OCI-LY1 (cell line): ENCODE measurements at regions not wholly inside any gene's neighbourhood (a gene's known extent, or its start where the extent isn't known, plus 50 kb on each side); places are given as distances from the start of the nearest gene placed in this dataset.

Source experiments
- H2AFZ ChIP-seq: fragments of 200-600 bp; sonication (generic), shearing (Covaris generic); 2 replicates; pipeline ENCODE4 v1.6.0; 2014; ENCODE audit warnings: antibody characterized with exemption, mild to moderate bottlenecking, low read length
- H3F3A ChIP-seq: fragments of 200-600 bp; sonication (generic), shearing (Covaris generic); 2 replicates; pipeline ENCODE4 v1.6.0; 2014; ENCODE audit warnings: mild to moderate bottlenecking, antibody characterized with exemption, low read length, moderate library complexity; ENCODE audit not compliant: insufficient read depth
- H3K27ac ChIP-seq: fragments of 200-600 bp; sonication (generic); 2 replicates; pipeline ENCODE4 v1.5.1; 2014; ENCODE audit warnings: low read length, mixed run types, mild to moderate bottlenecking, low read depth; ENCODE audit not compliant: poor library complexity, severe bottlenecking
- H3K27me3 ChIP-seq: fragments of 200-600 bp; sonication (generic); 2 replicates; pipeline ENCODE4 v1.6.0; 2014; ENCODE audit warnings: antibody characterized with exemption, mild to moderate bottlenecking, low read length, moderate library complexity; ENCODE audit not compliant: insufficient read depth
- H3K36me3 ChIP-seq: fragments of 200-600 bp; sonication (generic); 2 replicates; pipeline ENCODE4 v1.6.1; 2014; ENCODE audit warnings: mild to moderate bottlenecking, antibody characterized with exemption, low read length, moderate library complexity, mixed read lengths; ENCODE audit not compliant: insufficient read depth
- H3K4me1 ChIP-seq: fragments of 200-600 bp; sonication (generic); 2 replicates; pipeline ENCODE4 v1.5.1; 2014; ENCODE audit warnings: mild to moderate bottlenecking, low read length, moderate library complexity; ENCODE audit not compliant: insufficient read depth, severe bottlenecking
- H3K4me2 ChIP-seq: fragments of 200-600 bp; sonication (generic), shearing (Covaris generic); 2 replicates; pipeline ENCODE4 v1.6.1; 2014; ENCODE audit warnings: low read length
- H3K4me3 ChIP-seq: fragments of 200-600 bp; sonication (generic); 2 replicates; pipeline ENCODE4 v1.5.1; 2014; ENCODE audit warnings: low read length, low read depth, mild to moderate bottlenecking, mixed read lengths; ENCODE audit not compliant: poor library complexity, severe bottlenecking
- H3K79me2 ChIP-seq: fragments of 200-600 bp; shearing (Covaris generic); 2 replicates; pipeline ENCODE4 v1.6.1; 2016; ENCODE audit warnings: mixed run types, low read length, mixed read lengths; ENCODE audit not compliant: insufficient read depth
- H3K9ac ChIP-seq: fragments of 200-600 bp; sonication (generic), shearing (Covaris generic); 2 replicates; pipeline ENCODE4 v1.6.1; 2014; ENCODE audit warnings: mild to moderate bottlenecking, low read length, mixed read lengths
- H3K9me2 ChIP-seq: fragments of 200-600 bp; sonication (generic), shearing (Covaris generic); 2 replicates; pipeline ENCODE4 v1.6.1; 2014; ENCODE audit warnings: low read depth, mild to moderate bottlenecking, low read length, mixed read lengths
- H3K9me3 ChIP-seq: fragments of 200-600 bp; shearing (Covaris generic); 2 replicates; pipeline ENCODE4 v1.6.1; 2014; ENCODE audit warnings: low read length, mixed read lengths
- H4K20me1 ChIP-seq: fragments of 200-600 bp; sonication (generic), shearing (Covaris generic); 2 replicates; pipeline ENCODE4 v1.6.0; 2016; ENCODE audit warnings: mild to moderate bottlenecking, low read length; ENCODE audit not compliant: insufficient read depth
- EZH2 ChIP-seq: fragments of 200-600 bp; sonication (generic), shearing (Covaris generic); IDR thresholded peaks from 2 replicates; pipeline ENCODE4 v1.8.0; 2017; ENCODE audit warnings: borderline replicate concordance, mixed run types, mild to moderate bottlenecking, antibody characterized with exemption, low read length, moderate library complexity, mixed read lengths
- TF ChIP-seq, protein P1 (sequence below): fragments of 200-600 bp; sonication (generic), shearing (Covaris generic); IDR thresholded peaks from 2 replicates; pipeline ENCODE4 v1.5.1; 2017; ENCODE audit warnings: mild to moderate bottlenecking, antibody characterized with exemption, low read length, moderate library complexity, mixed read lengths

DNA sequence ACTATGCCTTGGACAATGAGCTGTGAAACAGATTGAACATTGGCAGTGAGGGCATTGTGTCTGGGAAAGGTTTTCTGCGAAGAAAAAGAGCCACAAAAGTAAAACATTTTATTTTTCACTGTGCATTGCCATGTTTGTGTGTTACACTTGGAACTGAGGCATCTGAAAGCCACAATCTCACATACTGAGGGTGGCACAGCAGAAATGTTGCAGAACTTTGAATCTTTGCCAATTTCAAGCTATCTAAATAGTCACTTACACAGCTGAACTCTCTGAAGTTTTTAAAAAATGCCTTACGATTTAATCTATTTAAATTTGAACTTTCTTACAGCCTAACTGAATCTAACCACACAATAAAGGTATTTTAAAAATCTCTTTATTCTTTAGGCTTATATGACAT is 154.1 kb upstream of the GRM7 start:
- no peaks in the 10 kb centered on the region for H3K36me3 ChIP-seq
- H3K9me3 ChIP-seq: no peaks in the 10 kb centered on the region
- H3K9ac ChIP-seq: no peak overlapping the region
- no peaks in the 10 kb centered on the region for H3K4me1 ChIP-seq
- H3K79me2 ChIP-seq: no peaks in the 10 kb centered on the region
- no peak overlapping the region for H3K27ac ChIP-seq
- H3K4me3 ChIP-seq: no peak overlapping the region
- no peaks in the 10 kb centered on the region for H3K27me3 ChIP-seq
- no peak overlapping the region for H3K4me2 ChIP-seq
- no peaks in the 10 kb centered on the region for H4K20me1 ChIP-seq
- no peaks in the 10 kb centered on the region for H3F3A ChIP-seq
- TF ChIP-seq, protein P1, sequence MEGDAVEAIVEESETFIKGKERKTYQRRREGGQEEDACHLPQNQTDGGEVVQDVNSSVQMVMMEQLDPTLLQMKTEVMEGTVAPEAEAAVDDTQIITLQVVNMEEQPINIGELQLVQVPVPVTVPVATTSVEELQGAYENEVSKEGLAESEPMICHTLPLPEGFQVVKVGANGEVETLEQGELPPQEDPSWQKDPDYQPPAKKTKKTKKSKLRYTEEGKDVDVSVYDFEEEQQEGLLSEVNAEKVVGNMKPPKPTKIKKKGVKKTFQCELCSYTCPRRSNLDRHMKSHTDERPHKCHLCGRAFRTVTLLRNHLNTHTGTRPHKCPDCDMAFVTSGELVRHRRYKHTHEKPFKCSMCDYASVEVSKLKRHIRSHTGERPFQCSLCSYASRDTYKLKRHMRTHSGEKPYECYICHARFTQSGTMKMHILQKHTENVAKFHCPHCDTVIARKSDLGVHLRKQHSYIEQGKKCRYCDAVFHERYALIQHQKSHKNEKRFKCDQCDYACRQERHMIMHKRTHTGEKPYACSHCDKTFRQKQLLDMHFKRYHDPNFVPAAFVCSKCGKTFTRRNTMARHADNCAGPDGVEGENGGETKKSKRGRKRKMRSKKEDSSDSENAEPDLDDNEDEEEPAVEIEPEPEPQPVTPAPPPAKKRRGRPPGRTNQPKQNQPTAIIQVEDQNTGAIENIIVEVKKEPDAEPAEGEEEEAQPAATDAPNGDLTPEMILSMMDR: no peak
- TF ChIP-seq EZH2: no peak
- no peak overlapping the region for H2AFZ ChIP-seq
- H3K9me2 ChIP-seq: no peaks in the 10 kb centered on the region

DNA sequence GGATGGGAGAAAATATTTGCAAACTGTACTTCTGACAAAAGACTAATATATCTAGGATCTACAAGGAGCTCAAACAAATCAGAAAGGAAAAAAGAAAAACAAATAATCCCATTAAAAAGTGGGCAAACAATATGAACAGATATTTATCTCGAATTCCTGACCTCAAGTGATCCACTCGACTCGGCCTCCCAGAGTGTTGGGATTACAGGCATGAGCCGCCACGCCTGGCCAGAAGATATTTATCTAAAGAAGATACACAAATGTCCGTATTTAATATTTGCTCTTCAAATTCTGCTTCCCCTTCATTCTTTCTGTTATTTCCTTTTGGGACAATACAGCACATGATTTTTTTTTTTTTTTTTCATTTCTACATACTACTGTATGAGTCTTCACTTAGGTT is 151.7 kb upstream of the GRM7 start:
- no peaks in the 10 kb centered on the region for H3K4me1 ChIP-seq
- no peaks in the 10 kb centered on the region for H3K9me2 ChIP-seq
- no peaks in the 10 kb centered on the region for H3F3A ChIP-seq
- no peaks in the 10 kb centered on the region for H4K20me1 ChIP-seq
- H3K4me2 ChIP-seq: no peak overlapping the region
- H2AFZ ChIP-seq: no peak overlapping the region
- no peaks in the 10 kb centered on the region for H3K36me3 ChIP-seq
- H3K27ac ChIP-seq: no peak overlapping the region
- H3K9ac ChIP-seq: no peak overlapping the region
- no peak overlapping the region for H3K4me3 ChIP-seq
- no peaks in the 10 kb centered on the region for H3K9me3 ChIP-seq
- no peaks in the 10 kb centered on the region for H3K79me2 ChIP-seq
- TF ChIP-seq EZH2: no peak
- TF ChIP-seq, protein P1: no peak
- no peaks in the 10 kb centered on the region for H3K27me3 ChIP-seq

- Histone ChIP-seq H3K9ac (no peak overlapping the region), H3K9me3 (no peaks in the 10 kb centered on the region), H2AFZ (no peak overlapping the region), H3K27ac (no peak overlapping the region), H3K27me3 (no peaks in the 10 kb centered on the region), H3K4me1 (peaks cover 4% of the 10 kb centered on the region), H3K4me3 (no peak overlapping the region), H3K79me2 (no peaks in the 10 kb centered on the region), H3K9me2 (no peaks in the 10 kb centered on the region), H4K20me1 (no peaks in the 10 kb centered on the region), H3F3A (no peaks in the 10 kb centered on the region), H3K36me3 (no peaks in the 10 kb centered on the region), H3K4me2 (no peak overlapping the region)
- no peak for TF ChIP-seq EZH2
- TF ChIP-seq, protein P1: no peak
Observed at GRCh38 chr3:6714962-6715361, 146.0 kb upstream of the GRM7 start.
